WERI-Rb-1 (cell line): ENCODE measurements at regions not wholly inside any gene's neighbourhood (a gene's known extent, or its start where the extent isn't known, plus 50 kb on each side); places are given as distances from the start of the nearest gene placed in this dataset.
"Not testable (repeated sequence)": the region's sequence is repeated elsewhere in the genome, so short reads cannot be mapped to it uniquely, and the experiment has no call there.

Experiments used
- DNase-seq: peaks from one replicate; pipeline ENCODE4 v3.0.0-alpha.2; 2020
- H3K27ac ChIP-seq: fragments of 250-450 bp; sonication (Bioruptor Pico); 2 replicates; pipeline ENCODE4 v1.5.1; 2020; ENCODE audit warnings: mild to moderate bottlenecking, moderate library complexity
- H3K27me3 ChIP-seq: fragments of 250-450 bp; sonication (Bioruptor Pico); 2 replicates; pipeline ENCODE4 v1.5.1; 2021; ENCODE audit warnings: mild to moderate bottlenecking, low read depth, moderate library complexity; ENCODE audit not compliant: insufficient read depth, severe bottlenecking
- H3K36me3 ChIP-seq: fragments of 250-450 bp; sonication (Bioruptor Pico); 2 replicates; pipeline ENCODE4 v1.5.1; 2020; ENCODE audit warnings: mild to moderate bottlenecking, moderate library complexity
- H3K4me3 ChIP-seq: 2 replicates; pipeline ENCODE4 v1.5.1; 2011; ENCODE audit warnings: low read depth, mild to moderate bottlenecking, control low read depth, low read length
- H3K9me3 ChIP-seq: fragments of 250-450 bp; sonication (Bioruptor Pico); 2 replicates; pipeline ENCODE4 v1.5.1; 2021; ENCODE audit warnings: mild to moderate bottlenecking, moderate library complexity; ENCODE audit not compliant: severe bottlenecking
- TF ChIP-seq, protein P1 (sequence below): IDR thresholded peaks from 2 replicates; pipeline ENCODE4 v1.5.1; 2011; ENCODE audit warnings: low read depth, mild to moderate bottlenecking, control low read depth, inconsistent platforms, low read length

DNA sequence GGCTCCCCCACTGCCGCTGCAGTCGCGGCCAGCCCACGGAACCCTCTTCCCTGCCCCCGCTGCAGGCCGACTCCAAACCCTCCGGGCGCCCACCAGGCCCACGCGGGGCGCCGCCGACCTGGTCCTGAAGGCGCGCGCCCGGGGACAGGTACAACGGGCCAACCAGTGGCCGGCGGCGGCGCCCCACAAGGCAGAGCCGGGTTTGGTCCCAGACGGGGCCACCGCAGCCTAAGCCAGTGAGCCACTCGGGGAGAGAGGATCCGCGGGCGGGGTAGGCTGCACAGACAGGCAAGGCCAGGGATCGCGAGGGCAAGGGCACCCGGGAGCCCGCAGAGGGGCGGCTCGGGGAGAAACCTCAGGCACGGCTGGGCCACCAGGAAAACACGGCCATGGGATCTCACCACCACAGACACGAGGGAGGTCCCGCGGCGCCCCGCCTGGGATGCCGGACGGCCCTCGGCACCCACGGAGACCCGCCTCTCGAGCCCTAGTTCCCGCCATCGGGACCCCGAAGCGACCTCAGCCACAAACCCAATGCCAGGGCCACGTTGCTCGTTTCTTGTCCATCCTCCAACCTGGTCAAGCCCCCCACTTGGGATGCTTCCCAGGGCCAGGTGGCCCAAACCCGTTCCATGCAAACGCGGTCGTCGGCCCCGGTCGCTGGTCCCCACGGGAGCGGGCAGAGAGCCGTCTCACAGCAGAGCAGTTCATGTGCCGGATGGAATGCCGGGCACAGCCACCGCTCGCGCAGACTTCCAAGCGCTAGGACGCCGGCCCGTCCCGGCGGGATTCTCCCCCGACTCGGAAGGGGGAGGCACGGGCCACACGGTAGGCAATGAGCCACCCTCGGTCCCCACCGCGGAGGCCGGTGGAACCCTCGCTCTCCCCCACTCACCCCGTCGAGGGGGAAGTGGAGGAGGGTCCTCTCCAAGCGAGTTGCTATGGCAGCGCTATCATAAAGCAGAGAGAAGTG lies 1956.6 kb upstream of the DEFB115 start:
- no peaks in the 10 kb centered on the region for H3K36me3 ChIP-seq
- H3K9me3 ChIP-seq: peaks cover 15% of the 10 kb centered on the region
- peaks cover 29% of the 10 kb centered on the region for H3K27me3 ChIP-seq
- H3K27ac ChIP-seq: no peak overlapping the region
- DNase-seq: no peak
- no peak overlapping the region for H3K4me3 ChIP-seq
- TF ChIP-seq, protein P1, sequence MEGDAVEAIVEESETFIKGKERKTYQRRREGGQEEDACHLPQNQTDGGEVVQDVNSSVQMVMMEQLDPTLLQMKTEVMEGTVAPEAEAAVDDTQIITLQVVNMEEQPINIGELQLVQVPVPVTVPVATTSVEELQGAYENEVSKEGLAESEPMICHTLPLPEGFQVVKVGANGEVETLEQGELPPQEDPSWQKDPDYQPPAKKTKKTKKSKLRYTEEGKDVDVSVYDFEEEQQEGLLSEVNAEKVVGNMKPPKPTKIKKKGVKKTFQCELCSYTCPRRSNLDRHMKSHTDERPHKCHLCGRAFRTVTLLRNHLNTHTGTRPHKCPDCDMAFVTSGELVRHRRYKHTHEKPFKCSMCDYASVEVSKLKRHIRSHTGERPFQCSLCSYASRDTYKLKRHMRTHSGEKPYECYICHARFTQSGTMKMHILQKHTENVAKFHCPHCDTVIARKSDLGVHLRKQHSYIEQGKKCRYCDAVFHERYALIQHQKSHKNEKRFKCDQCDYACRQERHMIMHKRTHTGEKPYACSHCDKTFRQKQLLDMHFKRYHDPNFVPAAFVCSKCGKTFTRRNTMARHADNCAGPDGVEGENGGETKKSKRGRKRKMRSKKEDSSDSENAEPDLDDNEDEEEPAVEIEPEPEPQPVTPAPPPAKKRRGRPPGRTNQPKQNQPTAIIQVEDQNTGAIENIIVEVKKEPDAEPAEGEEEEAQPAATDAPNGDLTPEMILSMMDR: no peak

DNA sequence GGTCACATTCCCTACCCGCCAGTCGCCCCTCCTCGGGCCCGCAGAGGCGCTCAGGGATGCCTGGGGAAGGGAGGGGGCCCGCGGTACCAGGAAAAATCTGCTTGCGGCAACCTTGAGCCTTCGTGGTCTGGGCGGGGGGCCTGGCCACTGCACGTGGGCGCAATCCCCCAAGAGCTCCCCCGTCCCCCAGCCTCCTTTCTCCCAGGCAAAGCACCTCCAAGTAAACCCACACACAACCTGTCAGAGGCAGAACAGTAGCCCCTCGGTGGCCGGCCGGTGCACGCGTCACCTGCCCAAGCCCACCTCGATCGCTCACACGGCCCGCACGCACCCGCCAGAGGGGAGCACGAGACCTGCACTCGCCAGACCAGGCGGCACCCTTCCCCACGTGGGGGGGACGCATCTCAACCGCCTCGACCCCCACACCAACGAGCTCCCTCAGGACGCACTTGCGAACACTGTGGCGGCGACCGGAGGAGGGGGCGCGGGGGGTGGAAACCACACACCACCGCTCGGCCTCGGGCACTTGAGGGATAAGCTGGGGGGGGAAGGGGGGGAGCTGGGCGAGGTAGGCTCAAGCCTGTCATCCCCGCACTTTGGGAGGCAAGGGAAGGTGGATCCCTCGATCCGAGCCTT lies 1955.7 kb upstream of the DEFB115 start:
- H3K27me3 ChIP-seq: peaks cover 22% of the 10 kb centered on the region
- H3K36me3 ChIP-seq: no peaks in the 10 kb centered on the region
- H3K27ac ChIP-seq: no peak overlapping the region
- H3K4me3 ChIP-seq: no peak overlapping the region
- TF ChIP-seq, protein P1: no peak
- DNase-seq: no peak
- H3K9me3 ChIP-seq: peaks cover 15% of the 10 kb centered on the region

DNA sequence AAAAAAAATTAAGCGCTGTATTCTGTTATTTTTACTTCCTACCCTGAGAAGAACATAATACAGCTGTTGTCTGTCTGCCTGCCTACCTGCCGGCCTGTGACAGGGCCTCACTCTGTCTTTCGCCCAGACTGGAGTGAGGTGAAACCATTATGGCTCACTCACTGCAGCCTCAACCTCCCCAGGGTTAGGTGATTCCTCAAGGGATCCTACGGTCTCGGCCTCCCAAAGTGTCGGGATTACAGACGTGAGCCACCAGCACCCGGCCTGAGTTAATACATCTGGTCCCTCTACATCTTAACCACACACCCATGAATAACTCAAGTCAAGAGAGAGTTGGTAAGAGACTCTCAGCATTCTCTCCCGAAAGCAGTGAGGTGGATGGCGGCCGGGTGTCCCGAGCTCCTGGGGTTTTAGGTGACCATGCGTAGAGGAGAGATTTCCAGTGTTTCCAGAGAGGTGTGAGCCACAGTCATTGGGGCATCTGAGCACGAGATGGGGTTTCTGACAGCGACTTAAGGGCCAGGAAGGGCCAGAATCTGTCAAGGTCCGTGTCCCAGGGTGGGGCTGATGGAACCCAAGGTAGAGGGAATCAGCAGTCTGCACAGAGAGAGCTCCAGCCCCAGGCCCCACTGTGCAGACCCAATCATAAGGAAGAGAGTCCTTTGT lies 1954.4 kb upstream of the DEFB115 start:
- no peak for DNase-seq
- Histone ChIP-seq H3K27ac (no peak overlapping the region), H3K4me3 (no peak overlapping the region), H3K9me3 (peaks cover 15% of the 10 kb centered on the region), H3K27me3 (peaks cover 18% of the 10 kb centered on the region), H3K36me3 (no peaks in the 10 kb centered on the region)
- TF ChIP-seq, protein P1: no peak

DNA sequence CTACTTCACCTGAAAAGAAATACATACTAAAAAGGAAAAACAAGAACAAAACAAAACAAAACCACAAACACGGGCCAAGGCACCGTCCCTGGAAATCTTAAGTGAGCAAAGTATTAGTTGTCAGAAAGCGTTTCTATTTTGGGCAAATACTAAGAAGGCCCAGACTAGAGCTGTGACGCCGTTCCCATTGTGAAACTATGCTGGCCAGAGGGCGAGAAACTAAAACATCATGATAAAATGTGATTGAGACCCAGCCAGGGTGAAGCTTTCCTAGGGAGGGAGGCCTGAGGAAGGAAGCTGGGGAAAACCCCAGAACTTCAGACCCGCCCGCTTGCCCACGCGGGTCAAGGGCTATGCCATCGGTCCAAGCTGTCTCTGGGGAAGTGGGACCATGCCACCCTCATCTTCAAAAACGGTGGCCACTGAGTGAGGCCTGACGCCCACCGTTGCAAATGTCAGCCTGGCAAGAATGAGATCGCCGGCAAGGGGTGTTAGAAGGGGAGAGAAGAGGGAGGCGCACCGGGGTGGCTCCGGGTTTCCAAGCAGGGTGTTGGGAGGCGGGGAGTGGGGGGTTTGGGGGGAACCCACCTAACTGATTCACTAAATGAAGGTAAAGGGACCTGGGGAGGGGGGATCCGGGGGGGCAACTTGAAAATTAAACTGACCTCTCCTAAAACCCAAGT lies 1950.9 kb upstream of the DEFB115 start:
- TF ChIP-seq, protein P1: no peak
- no peak overlapping the region for H3K27ac ChIP-seq
- H3K36me3 ChIP-seq: no peaks in the 10 kb centered on the region
- no peaks in the 10 kb centered on the region for H3K9me3 ChIP-seq
- peaks cover 6% of the 10 kb centered on the region for H3K27me3 ChIP-seq
- DNase-seq: no peak
- H3K4me3 ChIP-seq: no peak overlapping the region

DNA sequence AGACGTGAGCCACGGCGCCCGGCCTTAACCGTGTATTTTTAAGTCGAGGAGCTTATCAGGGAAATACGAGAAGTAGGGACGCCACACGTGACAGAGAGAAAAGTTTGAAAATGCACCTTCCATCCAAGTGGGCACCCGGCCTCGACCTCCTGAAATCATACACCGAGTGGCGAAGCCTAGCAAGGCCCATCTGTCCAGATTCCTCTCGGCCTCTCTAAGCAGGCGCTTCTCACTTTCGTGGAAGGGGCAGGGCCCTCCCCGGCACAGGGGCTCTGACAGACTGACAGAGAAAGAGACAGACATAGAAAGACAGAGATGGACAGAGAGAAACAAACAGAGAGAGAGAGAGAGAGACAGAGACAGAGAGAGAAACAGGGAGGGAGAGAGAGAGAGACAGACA lies 1950.0 kb upstream of the DEFB115 start:
- H3K4me3 ChIP-seq, H3K9me3 ChIP-seq, H3K27ac ChIP-seq, H3K27me3 ChIP-seq, DNase-seq, H3K36me3 ChIP-seq: not testable (repeated sequence)

DNA sequence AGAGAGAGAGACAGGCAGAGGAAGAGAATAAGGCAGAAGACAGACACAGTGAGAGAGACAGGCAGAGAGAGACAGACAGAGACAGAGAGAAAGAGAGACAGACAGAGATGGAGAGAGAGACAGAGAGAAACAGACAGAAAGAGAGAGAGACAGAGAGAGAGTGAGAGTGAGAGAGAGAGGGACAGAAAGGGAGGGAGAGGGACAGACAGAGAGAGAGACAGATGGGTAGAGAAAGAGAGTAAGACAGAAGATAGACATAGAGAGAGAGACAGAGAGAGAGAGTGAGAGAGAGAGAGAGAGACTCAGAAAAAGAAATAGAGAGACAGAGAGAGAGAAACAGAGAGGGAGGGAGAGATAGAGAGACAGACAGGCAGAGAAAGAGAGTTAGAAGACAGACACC lies 1948.5 kb upstream of the DEFB115 start:
- H3K36me3 ChIP-seq, H3K4me3 ChIP-seq, H3K9me3 ChIP-seq, H3K27ac ChIP-seq, DNase-seq: not testable (repeated sequence)
- peaks cover 16% of the 10 kb centered on the region for H3K27me3 ChIP-seq

DNA sequence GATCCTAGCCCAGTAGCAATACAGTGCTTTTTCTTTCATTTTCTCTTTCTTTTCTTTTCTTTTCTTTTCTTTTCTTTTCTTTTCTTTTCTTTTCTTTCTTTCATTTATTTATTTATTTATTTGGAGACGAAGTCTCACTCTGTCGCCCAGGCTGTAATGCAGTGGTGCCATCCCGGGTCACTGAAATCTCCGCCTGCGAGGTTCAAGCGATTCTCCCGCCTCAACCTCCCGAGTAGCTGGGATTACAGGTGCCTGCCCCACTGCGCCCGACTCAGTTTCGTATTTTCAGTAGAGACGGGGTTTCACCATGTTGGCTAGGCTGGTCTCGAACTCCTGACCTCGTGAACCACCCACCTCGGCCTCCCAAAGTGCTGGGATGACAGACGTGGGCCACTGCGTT lies 1948.0 kb upstream of the DEFB115 start:
- not testable (repeated sequence) for H3K4me3 ChIP-seq, H3K36me3 ChIP-seq, H3K9me3 ChIP-seq, H3K27ac ChIP-seq, DNase-seq
- peaks cover 13% of the 10 kb centered on the region for H3K27me3 ChIP-seq

DNA sequence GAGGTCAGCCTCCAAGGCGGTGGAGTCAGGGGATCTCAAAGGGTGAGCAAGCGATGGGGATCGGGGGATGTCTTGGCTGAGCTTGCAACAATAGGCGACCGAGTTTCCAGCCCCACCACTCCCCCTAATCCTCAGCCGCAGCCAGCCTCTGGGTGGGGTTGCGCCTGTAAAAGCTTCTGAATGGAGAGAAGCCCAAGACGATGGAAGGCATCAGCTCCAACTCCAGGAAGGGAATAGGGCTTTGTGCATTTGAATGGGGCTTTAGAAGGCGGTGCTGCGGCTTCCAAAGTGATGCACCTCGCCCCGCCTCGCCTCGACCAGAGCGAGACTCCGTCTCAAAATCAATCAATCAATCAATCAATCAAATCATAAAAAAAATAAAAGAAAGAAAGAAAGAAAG lies 1946.4 kb upstream of the DEFB115 start:
- not testable (repeated sequence) for H3K9me3 ChIP-seq, H3K4me3 ChIP-seq, H3K36me3 ChIP-seq, DNase-seq, H3K27ac ChIP-seq
- peaks cover 13% of the 10 kb centered on the region for H3K27me3 ChIP-seq

DNA sequence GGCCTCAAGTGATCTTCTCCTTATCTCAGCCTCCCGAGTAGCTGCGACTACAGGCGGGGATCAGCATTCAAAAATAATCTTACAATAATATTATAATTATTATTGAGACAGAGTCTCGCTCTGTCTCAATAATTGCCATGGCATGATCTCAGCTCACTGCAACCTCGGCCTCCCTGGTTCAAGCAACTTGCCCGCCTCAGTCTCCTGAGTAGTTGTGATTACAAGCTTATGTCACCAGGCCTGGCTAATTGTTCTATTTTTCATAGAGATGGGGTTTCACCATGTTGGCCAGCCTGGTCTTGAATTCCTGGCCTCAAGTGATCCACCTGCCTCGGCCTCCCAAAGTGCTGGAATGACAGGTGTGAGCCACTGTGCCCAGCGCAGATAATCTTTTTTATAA lies 1944.8 kb upstream of the DEFB115 start:
- not testable (repeated sequence) for H3K4me3 ChIP-seq, H3K9me3 ChIP-seq, DNase-seq, H3K36me3 ChIP-seq, H3K27ac ChIP-seq
- peaks cover 13% of the 10 kb centered on the region for H3K27me3 ChIP-seq
